Eye (tissue), 1 donor: ENCODE measurements at regions not wholly inside any gene's neighbourhood (a gene's known extent, or its start where the extent isn't known, plus 50 kb on each side); places are given as distances from the start of the nearest gene placed in this dataset.
"Not testable (repeated sequence)": the region's sequence is repeated elsewhere in the genome, so short reads cannot be mapped to it uniquely, and the experiment has no call there.

Experiments
- DNase-seq: peaks from one replicate; pipeline ENCODE4 v3.0.0-alpha.2; 2015

GRCh38 chr1:25020851-25021590 is 90.9 kb upstream of the RUNX3 start:
- no peak for DNase-seq

GRCh38 chr1:25020173-25020845 is 90.2 kb upstream of the RUNX3 start:
- DNase-seq, result no peak

DNA sequence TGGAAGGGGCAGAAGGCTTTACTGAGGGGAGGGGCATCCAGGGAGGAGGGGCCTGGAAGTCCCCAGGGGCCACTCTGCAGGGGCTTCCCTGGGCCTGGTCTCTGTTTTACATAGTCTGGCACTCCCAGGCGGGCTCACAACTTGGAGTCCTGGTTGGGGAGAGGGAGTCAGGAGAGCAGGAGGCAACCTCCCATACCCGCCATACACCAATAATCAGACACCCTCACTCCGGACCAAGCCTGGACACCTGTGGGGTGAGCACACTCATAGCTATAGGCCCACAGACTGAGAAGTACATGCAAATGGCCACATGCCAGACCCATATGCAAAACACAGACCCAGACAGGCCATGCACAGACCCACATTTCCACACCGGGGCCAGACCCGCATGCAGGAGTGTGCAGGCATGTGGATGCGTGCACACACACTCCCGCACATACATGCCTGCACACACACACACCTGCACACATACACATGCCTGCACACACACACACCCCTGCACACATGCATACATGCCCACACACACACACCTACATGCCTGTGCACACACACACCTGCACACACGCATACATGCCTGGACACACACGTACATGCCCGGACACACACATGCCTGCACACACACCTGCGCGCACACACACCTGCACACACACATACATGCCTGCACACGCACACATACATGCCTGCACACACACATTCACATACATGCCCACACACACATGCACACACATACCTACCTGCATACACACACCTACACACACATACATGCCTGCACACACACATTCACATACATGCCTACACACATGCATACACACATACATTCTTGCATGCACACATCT is 89.5 kb upstream of the RUNX3 start:
- DNase-seq, result no peak

GRCh38 chr1:25018943-25019336 is 88.9 kb upstream of the RUNX3 start:
- DNase-seq, result no peak

GRCh38 chr1:25018110-25018735 is 88.1 kb upstream of the RUNX3 start:
- DNase-seq, result peak; percentile 72

DNA sequence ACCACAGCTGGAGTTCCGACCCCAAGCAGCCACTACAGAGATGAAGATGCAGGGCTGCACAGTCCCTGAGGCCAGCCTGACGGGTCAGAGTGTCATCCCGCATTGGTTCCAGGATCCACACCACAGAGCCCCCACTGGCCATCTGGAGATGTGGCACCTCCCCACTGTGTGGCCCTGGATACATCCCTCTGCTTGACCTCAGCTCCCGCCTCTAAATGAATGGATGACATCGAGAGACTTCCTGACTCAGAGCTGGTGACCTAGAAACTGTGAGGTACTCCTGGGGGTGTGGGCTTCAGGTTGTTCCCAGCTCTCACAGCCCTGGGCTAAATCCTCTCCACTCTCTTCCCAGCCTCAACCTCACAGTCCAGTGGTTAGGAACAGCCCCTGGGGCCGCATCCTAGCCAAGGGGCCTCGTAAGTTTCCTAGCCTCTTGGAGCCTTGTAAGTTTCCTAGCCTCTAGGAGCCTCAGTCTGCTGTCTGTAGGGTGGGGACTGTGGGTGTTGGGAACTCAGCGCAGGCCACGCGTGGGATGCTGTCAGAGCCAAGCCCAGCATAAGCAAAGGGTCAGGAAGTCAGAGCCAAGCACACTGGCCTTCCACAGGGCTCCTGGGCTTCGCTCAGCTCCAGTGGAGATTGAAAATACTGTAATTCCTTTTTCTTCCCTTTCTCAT is 87.5 kb upstream of the RUNX3 start:
- DNase-seq, result peak; percentile 47

DNA sequence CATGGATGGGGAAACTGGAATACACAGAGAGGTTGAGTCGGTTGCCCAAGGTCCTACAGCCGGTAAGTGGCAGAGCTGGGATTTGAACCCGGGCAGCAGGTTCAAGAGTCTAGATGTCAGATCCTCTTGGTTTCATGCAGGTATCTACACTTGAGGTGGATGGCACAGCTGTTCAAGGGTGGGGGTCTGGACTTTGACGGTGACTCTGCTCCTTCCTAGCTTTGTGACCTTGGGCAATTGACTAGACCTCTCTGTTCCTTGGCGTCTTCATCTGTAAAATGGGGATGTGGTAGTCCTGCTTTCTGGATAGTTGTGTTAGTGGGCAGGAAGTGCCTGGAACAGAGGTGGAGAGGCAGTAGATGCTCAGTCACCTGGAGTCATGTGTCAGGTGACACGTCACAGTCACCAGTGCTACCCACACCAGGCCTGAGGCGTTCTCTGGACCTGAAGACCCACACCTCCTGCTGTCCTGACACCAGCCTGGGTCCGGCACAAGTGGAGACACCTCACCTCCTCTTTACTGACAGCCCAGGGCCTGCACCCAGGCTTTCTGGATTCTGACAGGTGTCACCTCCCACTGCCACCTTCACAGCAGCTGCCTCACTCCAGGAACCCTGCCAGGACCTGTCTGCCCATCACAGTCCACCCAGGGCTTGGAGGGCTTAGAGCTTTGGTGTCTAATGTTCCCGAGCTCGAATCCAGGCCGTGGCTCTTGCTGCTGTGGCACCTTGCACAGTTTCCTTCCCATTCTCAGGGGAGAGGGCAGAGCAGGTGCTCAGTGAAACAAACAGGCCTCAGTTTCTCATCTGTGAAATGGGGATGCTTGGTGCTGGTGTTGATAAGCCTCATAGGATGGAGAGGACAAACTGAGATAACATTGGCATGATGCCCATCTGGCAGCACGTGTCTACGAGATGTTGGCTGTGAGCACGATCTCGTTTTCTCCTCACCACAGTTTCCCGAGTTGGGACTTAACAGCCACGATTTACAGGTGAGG is 83.2 kb upstream of the RUNX3 start:
- no peak for DNase-seq

GRCh38 chr1:25011943-25012638 is 82.0 kb upstream of the RUNX3 start:
- no peak for DNase-seq

- no peak for DNase-seq
Observed at GRCh38 chr1:25011275-25011674, 81.2 kb upstream of the RUNX3 start.

DNA sequence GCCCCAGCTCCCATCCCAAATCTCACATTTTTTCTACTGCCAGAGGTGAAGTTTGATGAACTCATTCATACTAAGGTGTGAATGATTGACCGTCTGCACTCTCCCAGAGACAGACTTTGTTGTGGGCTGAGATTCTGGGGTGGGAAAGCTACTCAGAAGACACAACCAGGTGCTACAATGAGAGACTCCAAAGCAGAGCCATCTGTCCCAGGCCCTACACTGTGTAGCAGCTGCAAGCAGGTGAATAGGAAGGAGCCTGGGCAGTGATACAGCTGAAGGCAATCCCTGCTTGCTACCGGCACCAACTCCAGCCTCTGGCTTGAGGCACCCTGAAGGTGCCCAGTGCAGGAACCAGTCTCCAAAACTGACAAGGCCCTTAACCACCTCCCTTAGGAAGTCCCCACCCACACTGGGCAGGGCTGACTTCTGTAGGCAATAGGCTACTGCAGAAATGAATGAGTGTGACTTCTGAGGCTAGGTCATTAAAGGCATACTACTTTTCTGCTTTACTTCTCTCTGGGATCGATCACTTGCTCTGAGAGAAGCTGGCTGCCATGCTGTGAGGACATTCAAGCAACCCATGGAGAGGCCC is 79.7 kb upstream of the RUNX3 start:
- DNase-seq, result no peak

GRCh38 chr1:25008192-25008485 is 78.1 kb upstream of the RUNX3 start:
- DNase-seq, result no peak

DNA sequence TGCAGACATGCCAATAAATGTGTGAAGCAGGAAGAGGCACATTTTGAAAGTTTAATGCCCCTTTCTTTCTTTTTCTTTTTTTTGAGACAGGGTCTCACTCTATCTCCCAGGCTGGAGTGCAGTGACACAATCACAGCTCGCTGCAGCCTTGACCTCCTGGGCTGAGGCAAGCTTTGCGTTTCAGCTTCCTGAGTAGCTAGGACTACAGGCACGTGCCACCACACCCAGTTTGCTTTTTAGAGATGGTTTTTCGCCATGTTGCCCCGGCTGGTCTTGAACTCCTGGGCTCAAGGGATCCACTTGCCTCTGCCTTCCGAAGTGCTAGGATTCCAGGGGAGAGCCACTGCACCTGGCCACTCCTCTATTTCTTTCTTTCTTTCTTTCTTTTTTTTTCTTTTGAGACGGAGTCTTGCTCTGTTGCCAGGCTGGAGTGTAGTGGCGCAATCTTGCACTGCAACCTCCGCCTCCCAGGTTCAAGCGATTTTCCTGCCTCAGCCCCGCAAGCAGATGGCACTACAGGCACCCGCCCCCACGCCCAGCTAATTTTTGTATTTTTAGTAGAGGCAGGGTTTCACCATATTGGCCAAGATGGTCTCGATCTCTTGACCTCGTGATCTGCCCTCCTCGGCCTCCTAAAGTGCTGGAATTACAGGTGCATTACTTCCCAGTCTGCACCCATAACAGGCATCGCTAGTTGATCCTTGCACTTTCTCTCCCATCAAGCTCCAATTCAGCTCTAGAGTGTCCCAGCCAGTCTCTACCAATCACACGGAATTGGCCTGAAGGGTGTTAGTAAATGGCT is 77.5 kb upstream of the RUNX3 start:
- DNase-seq, result not testable (repeated sequence)

DNA sequence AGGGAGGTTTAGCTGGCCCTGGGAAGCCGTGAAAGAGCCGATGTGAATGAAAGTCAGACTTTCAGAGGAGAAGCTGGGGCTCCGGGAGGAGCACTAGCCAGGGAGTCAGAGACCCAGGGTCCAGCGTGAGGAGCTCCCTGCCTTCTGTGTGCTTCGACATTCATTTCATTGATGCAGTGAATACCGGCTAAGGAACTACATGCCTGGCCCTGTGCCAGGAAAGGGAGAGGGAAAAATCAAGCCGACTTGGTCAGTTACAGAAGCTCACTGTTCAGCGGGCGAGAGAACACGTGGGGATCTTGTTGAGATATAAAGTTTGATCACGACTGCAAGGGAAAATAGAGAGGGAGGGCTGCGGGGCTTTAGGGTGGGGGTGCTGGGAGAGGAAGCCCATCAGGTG is 76.7 kb upstream of the RUNX3 start:
- peak; percentile 74 for DNase-seq

DNA sequence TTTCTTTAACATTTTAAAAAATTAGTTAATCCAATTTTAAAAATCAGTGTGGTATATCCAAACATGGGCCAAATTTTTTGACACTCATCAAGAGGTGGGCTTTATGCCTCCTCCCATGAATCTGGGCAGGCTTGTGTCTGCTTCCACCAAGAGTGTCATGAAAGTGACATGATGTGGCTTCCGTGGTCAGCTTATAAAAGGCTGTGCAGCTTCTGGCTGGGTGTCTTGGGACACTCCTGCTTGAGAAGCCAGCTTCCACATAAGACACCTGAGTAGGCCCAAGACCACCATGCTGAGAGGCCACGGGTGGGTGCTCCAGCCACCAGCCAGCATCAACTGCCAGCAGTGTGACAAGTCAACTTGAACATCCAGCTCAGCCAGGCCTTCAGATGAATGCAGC is 74.3 kb upstream of the RUNX3 start:
- DNase-seq, result no peak

GRCh38 chr1:25003457-25004190 is 73.5 kb upstream of the RUNX3 start:
- no peak for DNase-seq

DNA sequence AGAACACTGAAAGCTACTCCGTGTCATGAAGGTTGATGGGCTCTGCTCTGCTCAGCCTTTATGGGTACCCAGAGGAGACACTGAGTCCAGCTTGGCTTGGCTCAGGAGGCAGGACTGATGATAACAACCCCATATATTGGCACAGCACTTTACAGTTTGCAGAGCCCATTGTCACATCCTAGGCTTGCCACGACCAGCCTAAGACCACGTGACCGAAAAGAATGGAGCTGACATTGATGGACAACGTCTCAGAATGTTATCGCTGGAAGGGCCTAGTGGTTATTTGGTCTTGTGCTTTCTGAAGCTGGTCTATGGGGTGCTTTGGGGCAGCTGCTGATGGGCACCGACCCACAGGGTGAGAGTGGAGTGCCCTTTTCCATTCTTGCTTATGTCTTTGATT is 72.9 kb upstream of the RUNX3 start:
- DNase-seq, result no peak

GRCh38 chr1:25001125-25001915 is 71.2 kb upstream of the RUNX3 start:
- DNase-seq, result no peak

GRCh38 chr1:24999906-25000305 is 69.8 kb upstream of the RUNX3 start:
- DNase-seq, result no peak
